ENCODE measurements at regions not wholly inside any gene's neighbourhood (a gene's known extent, or its start where the extent isn't known, plus 50 kb on each side); places are given as distances from the start of the nearest gene placed in this dataset.
"Not testable (repeated sequence)": the region's sequence is repeated elsewhere in the genome, so short reads cannot be mapped to it uniquely, and the experiment has no call there.

- H3K36me3 ChIP-seq; H3K9me3 ChIP-seq (replicated peaks); H3K27ac ChIP-seq; DNase-seq; H3K27me3 ChIP-seq; H3K4me3 ChIP-seq; H3K4me1 ChIP-seq: not testable (repeated sequence)
These were observed 155.5 kb downstream of the NPIPA8 start for GRCh38 chr16:18181028-18181427.

GRCh38 chr16:18173945-18174497 lies 162.5 kb downstream of the NPIPA8 start:
- H3K9me3 ChIP-seq (replicated peaks); H3K4me1 ChIP-seq; DNase-seq; H3K4me3 ChIP-seq; H3K27me3 ChIP-seq; H3K27ac ChIP-seq; H3K36me3 ChIP-seq: not testable (repeated sequence)

GRCh38 chr16:18162293-18162692 lies 174.2 kb downstream of the NPIPA8 start:
- not testable (repeated sequence) for DNase-seq; H3K9me3 ChIP-seq (replicated peaks); H3K27ac ChIP-seq; H3K36me3 ChIP-seq; H3K27me3 ChIP-seq; H3K4me3 ChIP-seq; H3K4me1 ChIP-seq

DNA sequence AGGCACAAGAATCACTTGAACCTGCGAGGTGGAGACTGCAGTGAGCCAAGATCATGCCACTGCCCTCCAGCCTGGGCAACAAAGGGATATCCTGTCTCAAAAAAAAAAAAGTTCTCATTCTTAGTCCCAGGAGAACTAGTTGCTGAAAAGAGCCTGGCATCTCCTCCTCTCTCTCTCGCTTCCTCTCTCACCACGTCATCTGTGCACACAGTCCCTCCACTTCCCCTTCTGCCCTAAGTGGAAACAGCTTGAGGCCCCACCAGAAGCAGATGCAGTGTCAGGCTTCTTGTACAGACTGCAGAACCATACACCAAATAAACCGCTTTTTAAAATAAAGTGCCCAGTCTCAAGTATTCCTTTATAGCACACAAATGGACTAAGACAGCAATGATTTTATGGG lies 175.3 kb downstream of the NPIPA8 start:
- H3K36me3 ChIP-seq; H3K27me3 ChIP-seq; DNase-seq; H3K4me1 ChIP-seq; H3K4me3 ChIP-seq; H3K27ac ChIP-seq; H3K9me3 ChIP-seq (replicated peaks): not testable (repeated sequence)

DNA sequence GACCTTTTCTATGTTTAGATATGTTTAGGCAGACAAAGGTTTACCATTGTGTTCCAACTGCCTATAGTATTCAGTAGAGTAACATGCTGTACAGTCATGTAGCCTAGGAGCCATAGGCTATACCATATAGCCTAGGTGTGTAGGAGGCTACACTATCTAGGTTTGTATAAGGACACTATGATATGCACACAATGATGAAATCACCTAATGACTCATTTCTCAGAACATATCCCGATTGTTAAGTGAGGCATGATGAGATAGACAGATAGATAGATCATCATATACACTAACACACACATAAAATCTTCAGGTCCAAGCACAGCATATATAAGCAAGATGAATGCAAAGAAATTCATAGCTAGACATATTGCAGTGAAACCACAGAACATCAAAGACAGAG lies 177.4 kb downstream of the NPIPA8 start:
- H3K9me3 ChIP-seq (replicated peaks); H3K36me3 ChIP-seq; H3K27ac ChIP-seq; H3K4me3 ChIP-seq; DNase-seq; H3K27me3 ChIP-seq; H3K4me1 ChIP-seq: not testable (repeated sequence)

- H3K9me3 ChIP-seq (replicated peaks); H3K27ac ChIP-seq; H3K27me3 ChIP-seq; H3K4me3 ChIP-seq; H3K36me3 ChIP-seq; DNase-seq; H3K4me1 ChIP-seq: not testable (repeated sequence)
These were observed 178.7 kb downstream of the NPIPA8 start for GRCh38 chr16:18157854-18158253.

DNA sequence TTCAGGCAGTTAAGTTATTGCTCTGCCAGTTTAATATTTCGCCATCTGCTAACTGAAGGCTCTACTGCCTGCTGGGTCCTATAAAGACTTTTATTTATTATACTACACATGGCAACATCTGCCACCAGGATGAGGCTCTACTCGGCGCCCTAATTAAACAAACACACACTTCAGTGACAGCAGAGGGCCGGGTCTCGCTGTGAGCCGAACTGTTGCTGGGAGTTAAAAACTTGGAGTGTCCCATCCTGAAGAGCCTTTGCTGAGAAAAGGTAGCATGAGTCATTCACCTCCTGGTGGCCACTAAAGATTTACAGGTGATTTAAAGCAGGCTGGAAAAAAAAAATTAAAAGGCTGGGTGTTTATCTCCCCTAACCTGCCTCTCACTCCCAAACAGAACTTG lies 183.7 kb downstream of the NPIPA8 start:
- not testable (repeated sequence) for H3K27ac ChIP-seq; DNase-seq; H3K9me3 ChIP-seq (replicated peaks); H3K4me1 ChIP-seq; H3K27me3 ChIP-seq; H3K36me3 ChIP-seq; H3K4me3 ChIP-seq

- not testable (repeated sequence) for H3K27ac ChIP-seq; H3K4me3 ChIP-seq; H3K27me3 ChIP-seq; H3K36me3 ChIP-seq; DNase-seq; H3K9me3 ChIP-seq (replicated peaks); H3K4me1 ChIP-seq
These were observed 188.4 kb downstream of the NPIPA8 start for GRCh38 chr16:18148132-18148531.

DNA sequence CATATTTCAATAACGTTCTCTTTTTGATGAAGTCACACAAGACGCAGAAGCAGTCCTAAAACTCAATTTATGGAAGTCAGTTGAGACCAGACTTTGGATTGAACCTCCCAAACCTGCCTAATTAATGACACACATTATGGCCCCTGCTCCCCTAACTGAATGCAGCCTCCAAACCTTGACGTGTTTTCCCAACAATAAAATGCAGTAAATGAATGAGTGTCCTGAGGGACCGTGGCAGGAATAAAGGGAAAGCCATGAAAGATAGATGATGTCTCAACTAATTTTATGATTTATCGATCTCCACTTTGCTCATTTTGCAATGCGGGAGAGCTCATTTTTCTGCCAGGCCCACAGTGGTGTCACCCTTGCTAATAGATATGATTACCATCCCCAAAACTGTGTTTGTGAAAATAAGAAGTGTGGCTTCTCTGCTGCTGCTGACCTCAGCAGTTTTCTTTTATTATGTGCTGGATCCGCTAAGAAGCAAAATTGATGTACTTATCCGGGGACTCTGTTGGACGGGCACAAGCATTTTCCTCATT lies 189.9 kb downstream of the NPIPA8 start:
- not testable (repeated sequence) for H3K36me3 ChIP-seq; DNase-seq; H3K9me3 ChIP-seq (replicated peaks); H3K4me1 ChIP-seq; H3K27ac ChIP-seq; H3K27me3 ChIP-seq; H3K4me3 ChIP-seq

DNA sequence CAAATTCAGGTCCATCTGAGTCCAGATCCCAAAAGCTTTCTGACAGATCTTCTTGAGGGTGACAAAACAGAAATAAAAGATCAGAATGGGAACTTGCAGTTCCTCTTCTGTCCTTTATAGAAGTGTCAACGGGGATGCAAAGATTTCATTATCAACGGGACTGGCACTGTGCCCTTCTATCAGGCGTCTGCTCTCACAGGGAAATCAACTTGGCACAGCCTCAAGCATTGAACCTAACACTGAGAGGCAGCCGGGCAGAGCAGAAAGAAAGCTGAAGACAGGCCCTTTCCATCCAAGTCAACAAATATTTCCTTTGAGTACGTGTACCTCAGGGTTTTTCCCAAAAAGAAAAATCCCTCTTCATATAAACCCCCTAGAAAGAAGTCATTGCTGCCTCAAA lies 194.5 kb downstream of the NPIPA8 start:
- not testable (repeated sequence) for H3K4me1 ChIP-seq; H3K4me3 ChIP-seq; DNase-seq; H3K27me3 ChIP-seq; H3K9me3 ChIP-seq (replicated peaks); H3K36me3 ChIP-seq; H3K27ac ChIP-seq

- not testable (repeated sequence) for H3K4me3 ChIP-seq; H3K9me3 ChIP-seq (replicated peaks); H3K27me3 ChIP-seq; DNase-seq; H3K27ac ChIP-seq; H3K4me1 ChIP-seq; H3K36me3 ChIP-seq
These were observed 200.2 kb downstream of the NPIPA8 start for GRCh38 chr16:18136288-18136687.

- H3K27ac ChIP-seq; H3K4me1 ChIP-seq; DNase-seq; H3K36me3 ChIP-seq; H3K4me3 ChIP-seq; H3K27me3 ChIP-seq; H3K9me3 ChIP-seq (replicated peaks): not testable (repeated sequence)
These were observed 201.5 kb downstream of the NPIPA8 start for GRCh38 chr16:18135024-18135423.

DNA sequence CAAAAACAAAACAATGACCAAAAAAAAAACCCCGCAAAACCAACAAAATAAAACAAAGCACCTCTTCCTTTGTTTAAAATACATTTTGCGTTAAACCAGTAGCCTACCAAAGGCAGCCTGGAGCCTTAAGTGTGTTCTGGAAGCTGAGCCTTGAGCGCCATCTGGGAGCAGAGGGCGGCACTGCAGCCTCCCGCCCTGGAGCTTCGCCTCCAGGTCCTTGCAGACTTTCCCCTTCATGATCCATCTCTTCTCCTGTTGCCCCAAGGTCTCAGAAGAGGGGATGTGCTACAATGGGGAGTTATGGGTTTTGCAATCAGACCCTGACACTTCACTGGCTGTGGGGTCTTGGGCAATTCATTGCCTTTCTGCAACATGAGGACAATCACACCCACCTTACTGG lies 204.9 kb downstream of the NPIPA8 start:
- not testable (repeated sequence) for H3K27ac ChIP-seq; H3K4me3 ChIP-seq; H3K4me1 ChIP-seq; DNase-seq; H3K9me3 ChIP-seq (replicated peaks); H3K27me3 ChIP-seq; H3K36me3 ChIP-seq

GRCh38 chr16:18130478-18131120 lies 205.9 kb downstream of the NPIPA8 start:
- H3K4me1 ChIP-seq; H3K9me3 ChIP-seq (replicated peaks); H3K36me3 ChIP-seq; H3K27me3 ChIP-seq; H3K4me3 ChIP-seq; H3K27ac ChIP-seq; DNase-seq: not testable (repeated sequence)

DNA sequence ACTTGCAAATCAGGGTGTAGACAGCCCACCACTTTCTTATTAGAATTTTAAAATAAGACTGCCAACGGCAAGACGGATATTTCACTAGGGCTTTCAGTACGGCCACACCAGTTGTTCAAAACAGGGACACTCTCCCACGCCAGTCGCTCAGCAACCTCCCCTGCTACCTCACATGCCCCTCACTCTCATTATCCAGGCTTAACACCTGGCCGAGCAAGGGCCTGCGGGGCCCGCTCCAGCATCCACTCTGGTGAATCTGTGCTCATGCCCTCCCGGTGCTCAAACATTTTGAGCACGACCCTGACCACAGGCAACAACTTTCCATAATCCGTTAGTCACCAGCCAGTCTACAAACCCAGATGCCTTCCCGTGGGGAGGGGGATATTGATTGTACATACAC lies 209.5 kb downstream of the NPIPA8 start:
- not testable (repeated sequence) for H3K9me3 ChIP-seq (replicated peaks); DNase-seq; H3K4me1 ChIP-seq; H3K4me3 ChIP-seq; H3K36me3 ChIP-seq; H3K27ac ChIP-seq; H3K27me3 ChIP-seq

GRCh38 chr16:18119092-18119491 lies 217.4 kb downstream of the NPIPA8 start:
- not testable (repeated sequence) for H3K4me3 ChIP-seq; H3K36me3 ChIP-seq; H3K4me1 ChIP-seq; H3K9me3 ChIP-seq (replicated peaks); H3K27ac ChIP-seq; H3K27me3 ChIP-seq; DNase-seq
